ENCODE measurements at regions not wholly inside any gene's neighbourhood (a gene's known extent, or its start where the extent isn't known, plus 50 kb on each side); places are given as distances from the start of the nearest gene placed in this dataset.

DNA sequence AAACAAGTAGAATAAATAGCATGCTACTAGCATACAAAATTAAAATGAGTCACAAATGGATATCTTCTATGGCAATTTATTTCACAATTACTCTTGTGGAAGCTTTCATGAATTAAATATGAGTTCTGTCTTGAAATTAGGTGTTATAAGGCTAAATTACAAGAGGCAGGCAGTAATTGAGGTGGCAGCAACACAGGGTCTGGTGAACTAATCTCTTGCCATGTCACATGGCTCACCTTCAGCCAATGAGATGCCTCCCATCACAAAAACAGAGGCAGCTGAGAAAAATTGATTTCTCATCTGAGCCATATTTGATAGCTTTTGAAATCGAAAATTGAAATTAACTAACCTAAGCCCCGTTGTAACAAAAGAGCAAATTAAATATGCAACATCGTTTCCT lies 268.8 kb downstream of the NR2F2 start:
- TF ChIP-seq, protein P1, sequence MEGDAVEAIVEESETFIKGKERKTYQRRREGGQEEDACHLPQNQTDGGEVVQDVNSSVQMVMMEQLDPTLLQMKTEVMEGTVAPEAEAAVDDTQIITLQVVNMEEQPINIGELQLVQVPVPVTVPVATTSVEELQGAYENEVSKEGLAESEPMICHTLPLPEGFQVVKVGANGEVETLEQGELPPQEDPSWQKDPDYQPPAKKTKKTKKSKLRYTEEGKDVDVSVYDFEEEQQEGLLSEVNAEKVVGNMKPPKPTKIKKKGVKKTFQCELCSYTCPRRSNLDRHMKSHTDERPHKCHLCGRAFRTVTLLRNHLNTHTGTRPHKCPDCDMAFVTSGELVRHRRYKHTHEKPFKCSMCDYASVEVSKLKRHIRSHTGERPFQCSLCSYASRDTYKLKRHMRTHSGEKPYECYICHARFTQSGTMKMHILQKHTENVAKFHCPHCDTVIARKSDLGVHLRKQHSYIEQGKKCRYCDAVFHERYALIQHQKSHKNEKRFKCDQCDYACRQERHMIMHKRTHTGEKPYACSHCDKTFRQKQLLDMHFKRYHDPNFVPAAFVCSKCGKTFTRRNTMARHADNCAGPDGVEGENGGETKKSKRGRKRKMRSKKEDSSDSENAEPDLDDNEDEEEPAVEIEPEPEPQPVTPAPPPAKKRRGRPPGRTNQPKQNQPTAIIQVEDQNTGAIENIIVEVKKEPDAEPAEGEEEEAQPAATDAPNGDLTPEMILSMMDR (IDR thresholded peaks at IDR 0.05; ENCODE audit: poor library complexity) = no peak
- TF ChIP-seq EZH2 (IDR thresholded peaks at IDR 0.05; ENCODE audit: borderline replicate concordance) = no peak
- no peak for TF ChIP-seq EZH2phosphoT487 (IDR thresholded peaks at IDR 0.05; ENCODE audit: low read depth, severe bottlenecking, unreplicated experiment)
